Peyer's patch (tissue), 4 donors: ENCODE measurements at regions not wholly inside any gene's neighbourhood (a gene's known extent, or its start where the extent isn't known, plus 50 kb on each side); places are given as distances from the start of the nearest gene placed in this dataset.
"Not testable (repeated sequence)": the region's sequence is repeated elsewhere in the genome, so short reads cannot be mapped to it uniquely, and the experiment has no call there.

Source experiments
- DNase-seq, 3 donors: peaks; one replicate each; pipeline ENCODE4 v3.0.0-alpha.2; 2017 to 2019
- H3K27ac ChIP-seq, 4 donors: fragments of 200-600 bp; sonication (generic); one replicate each; pipeline ENCODE4 v1.5.1; 2016 to 2019
- H3K27me3 ChIP-seq, 2 donors: fragments of 200-600 bp; sonication (generic); one replicate each; pipeline ENCODE4 v1.5.1; 2019
- H3K36me3 ChIP-seq, 3 donors: fragments of 200-600 bp; sonication (generic); one replicate each; pipeline ENCODE4 v1.5.1; 2016 to 2019
- H3K4me1 ChIP-seq, 4 donors: fragments of 200-600 bp; sonication (generic); one replicate each; pipeline ENCODE4 v1.5.1; 2016 to 2019
- H3K4me3 ChIP-seq, 4 donors: fragments of 200-600 bp; sonication (generic); 1 replicate in 3 of 4; 2 replicates in 1 of 4; pipeline ENCODE4 v1.5.1; 2016 to 2019; ENCODE audit warnings: mild to moderate bottlenecking in 1 of 4
- H3K9me3 ChIP-seq, 4 donors: fragments of 200-600 bp; sonication (generic); one replicate each; pipeline ENCODE4 v1.5.1; 2016 to 2019; ENCODE audit warnings: mild to moderate bottlenecking in 1 of 4
- POLR2A ChIP-seq, 2 donors: fragments of 450-650 bp; IDR thresholded peaks; one replicate each; pipeline ENCODE4 v1.5.1; 2017; ENCODE audit warnings: antibody characterized with exemption in 2 of 2, mild to moderate bottlenecking in 2 of 2, moderate library complexity in 2 of 2
- TF ChIP-seq, protein P1 (sequence below), 6 experiments: fragments of 450-650 bp in 4 of 6; fragments of 200-600 bp in 2 of 6; sonication (generic) in 1 of 6; IDR thresholded peaks; one replicate each; pipeline ENCODE4 v1.5.1; 2017 to 2019; ENCODE audit warnings: antibody characterized with exemption in 6 of 6, mild to moderate bottlenecking in 3 of 6, moderate library complexity in 1 of 6

DNA sequence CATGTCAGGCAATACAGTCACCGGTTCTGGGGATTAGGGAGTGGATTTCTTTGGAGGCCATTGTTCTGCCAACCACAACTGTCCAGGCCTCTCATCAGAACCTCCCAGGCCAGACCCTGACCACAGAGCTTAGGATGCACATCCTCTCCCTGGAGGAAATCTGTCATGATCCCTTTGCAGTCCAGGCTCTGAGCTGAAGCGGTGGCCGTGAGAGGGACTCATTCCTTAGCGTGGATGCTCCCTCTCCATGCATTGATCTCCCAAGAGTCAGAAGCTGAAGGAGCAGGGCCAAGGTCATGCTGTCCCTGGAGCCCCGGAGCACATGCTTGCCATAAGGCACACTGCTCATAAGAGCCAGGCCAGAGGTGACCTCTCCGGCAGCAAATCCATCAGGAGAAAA is 181.4 kb downstream of the COPRS start:
- TF ChIP-seq, protein P1, sequence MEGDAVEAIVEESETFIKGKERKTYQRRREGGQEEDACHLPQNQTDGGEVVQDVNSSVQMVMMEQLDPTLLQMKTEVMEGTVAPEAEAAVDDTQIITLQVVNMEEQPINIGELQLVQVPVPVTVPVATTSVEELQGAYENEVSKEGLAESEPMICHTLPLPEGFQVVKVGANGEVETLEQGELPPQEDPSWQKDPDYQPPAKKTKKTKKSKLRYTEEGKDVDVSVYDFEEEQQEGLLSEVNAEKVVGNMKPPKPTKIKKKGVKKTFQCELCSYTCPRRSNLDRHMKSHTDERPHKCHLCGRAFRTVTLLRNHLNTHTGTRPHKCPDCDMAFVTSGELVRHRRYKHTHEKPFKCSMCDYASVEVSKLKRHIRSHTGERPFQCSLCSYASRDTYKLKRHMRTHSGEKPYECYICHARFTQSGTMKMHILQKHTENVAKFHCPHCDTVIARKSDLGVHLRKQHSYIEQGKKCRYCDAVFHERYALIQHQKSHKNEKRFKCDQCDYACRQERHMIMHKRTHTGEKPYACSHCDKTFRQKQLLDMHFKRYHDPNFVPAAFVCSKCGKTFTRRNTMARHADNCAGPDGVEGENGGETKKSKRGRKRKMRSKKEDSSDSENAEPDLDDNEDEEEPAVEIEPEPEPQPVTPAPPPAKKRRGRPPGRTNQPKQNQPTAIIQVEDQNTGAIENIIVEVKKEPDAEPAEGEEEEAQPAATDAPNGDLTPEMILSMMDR (IDR thresholded peaks at IDR 0.05) = no peak
- TF ChIP-seq POLR2A (IDR thresholded peaks at IDR 0.05) = no peak
- Histone ChIP-seq H3K27ac (no peak overlapping the region), H3K36me3 (no peaks in the 10 kb centered on the region), H3K4me1 (no peaks in the 10 kb centered on the region), H3K9me3 (no peaks in the 10 kb centered on the region), H3K27me3 (no peaks in the 10 kb centered on the region), H3K4me3 (no peak overlapping the region)
- no peak for DNase-seq

DNA sequence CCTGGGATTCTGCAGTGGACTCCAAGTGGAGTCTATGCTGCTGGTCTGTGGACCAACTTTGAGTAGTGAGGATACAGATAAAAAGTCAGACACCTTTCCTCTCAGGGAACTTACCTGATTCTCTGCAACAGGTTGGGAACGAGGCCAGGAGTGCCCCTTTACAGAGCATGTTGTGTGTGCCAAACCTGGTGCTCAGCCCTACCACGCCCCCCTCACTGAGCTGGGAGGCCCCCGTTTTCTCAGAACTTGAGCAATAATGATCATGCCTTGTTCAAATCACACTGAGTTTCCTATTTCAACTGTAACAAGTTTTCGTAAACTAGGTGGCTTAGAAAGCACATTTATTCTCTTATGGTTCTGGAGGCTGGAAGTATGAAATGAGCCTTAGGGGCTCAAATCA is 182.0 kb downstream of the COPRS start:
- H3K27me3 ChIP-seq = no peaks in the 10 kb centered on the region
- TF ChIP-seq, protein P1 (IDR thresholded peaks at IDR 0.05) = no peak
- TF ChIP-seq POLR2A (IDR thresholded peaks at IDR 0.05) = no peak
- H3K9me3 ChIP-seq = no peaks in the 10 kb centered on the region
- no peaks in the 10 kb centered on the region for H3K36me3 ChIP-seq
- no peak overlapping the region for H3K4me3 ChIP-seq
- H3K27ac ChIP-seq = no peak overlapping the region
- no peak for DNase-seq
- no peaks in the 10 kb centered on the region for H3K4me1 ChIP-seq

DNA sequence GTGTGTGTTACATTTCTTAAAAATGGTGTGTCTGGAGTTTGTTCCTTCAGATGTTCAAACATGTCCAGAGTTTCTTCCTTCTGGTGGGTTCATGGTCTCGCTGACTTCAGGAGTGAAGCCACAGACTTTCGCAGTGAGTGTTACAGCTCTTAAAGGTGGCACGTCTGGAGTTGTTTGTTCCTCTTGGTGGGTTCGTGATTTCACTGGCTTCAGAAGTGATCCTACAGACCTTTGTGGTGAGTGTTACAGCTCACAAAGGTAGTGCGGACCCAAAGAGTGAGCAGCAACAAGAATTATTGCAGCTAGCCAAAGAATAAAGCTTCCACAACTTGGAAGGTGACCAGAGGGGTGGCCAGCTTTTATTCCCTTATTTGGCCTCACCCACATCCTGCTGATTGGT is 183.7 kb downstream of the COPRS start:
- H3K9me3 ChIP-seq, H3K27ac ChIP-seq, H3K27me3 ChIP-seq, H3K36me3 ChIP-seq, H3K4me3 ChIP-seq, DNase-seq, H3K4me1 ChIP-seq: not testable (repeated sequence)

DNA sequence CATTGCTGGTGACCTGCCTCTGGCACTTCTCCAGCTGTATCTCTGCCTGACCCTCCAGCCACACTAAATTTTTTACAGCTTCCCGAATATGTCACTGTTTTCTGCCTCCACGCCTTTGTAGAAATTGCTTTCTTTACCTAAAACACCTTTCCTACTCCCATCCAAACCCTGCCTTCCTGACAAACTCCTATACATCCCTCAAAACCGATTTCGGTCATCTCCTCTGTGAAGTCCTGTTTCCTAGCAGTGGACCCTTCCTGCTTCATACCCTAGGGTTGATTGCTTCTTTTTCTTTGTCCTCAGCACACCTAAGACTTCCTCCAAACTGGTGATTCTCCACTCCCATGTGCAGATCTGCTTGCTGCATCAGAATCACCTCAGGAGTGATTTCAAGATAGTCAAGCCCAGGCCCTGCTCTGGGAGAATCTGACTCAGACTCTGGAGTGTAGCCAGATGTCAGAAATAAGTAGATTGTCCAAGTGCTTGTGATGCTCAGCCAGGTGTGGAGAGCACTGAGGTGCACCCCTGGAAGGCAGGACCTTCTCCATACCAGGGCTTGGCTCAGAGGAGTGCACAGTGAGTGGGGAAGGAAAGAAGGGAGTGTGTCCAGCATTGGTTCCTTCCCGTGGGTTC is 184.2 kb downstream of the COPRS start:
- no peaks in the 10 kb centered on the region for H3K9me3 ChIP-seq
- DNase-seq = no peak
- H3K4me3 ChIP-seq = no peak overlapping the region
- TF ChIP-seq, protein P1 (IDR thresholded peaks at IDR 0.05) = no peak
- no peak for TF ChIP-seq POLR2A (IDR thresholded peaks at IDR 0.05)
- H3K4me1 ChIP-seq = no peaks in the 10 kb centered on the region
- no peaks in the 10 kb centered on the region for H3K36me3 ChIP-seq
- H3K27me3 ChIP-seq = no peaks in the 10 kb centered on the region
- no peak overlapping the region for H3K27ac ChIP-seq

DNA sequence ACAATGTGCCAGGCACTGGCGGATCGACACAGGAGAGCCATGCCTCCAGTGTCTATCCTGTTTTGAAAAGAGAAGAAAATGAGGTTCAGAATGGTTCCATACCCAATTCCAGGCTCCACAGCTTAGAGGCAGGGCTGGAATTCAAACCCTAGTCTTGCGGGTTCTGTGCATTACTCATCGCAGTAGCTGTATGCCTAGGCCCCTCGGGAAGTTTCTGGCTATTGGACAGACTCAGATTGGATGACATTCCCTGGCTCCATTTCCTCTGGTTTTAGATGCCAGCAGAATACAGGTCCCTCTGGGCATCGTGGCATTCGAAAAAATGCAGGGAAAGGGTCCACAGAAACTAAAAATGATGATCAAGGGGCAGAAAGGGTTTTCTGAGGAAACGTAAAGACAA is 184.7 kb downstream of the COPRS start:
- H3K27me3 ChIP-seq = no peaks in the 10 kb centered on the region
- no peak for TF ChIP-seq POLR2A (IDR thresholded peaks at IDR 0.05)
- TF ChIP-seq, protein P1 (IDR thresholded peaks at IDR 0.05) = no peak
- no peaks in the 10 kb centered on the region for H3K4me1 ChIP-seq
- no peak overlapping the region for H3K27ac ChIP-seq
- H3K36me3 ChIP-seq = no peaks in the 10 kb centered on the region
- DNase-seq = no peak
- H3K9me3 ChIP-seq = no peaks in the 10 kb centered on the region
- H3K4me3 ChIP-seq = no peak overlapping the region

DNA sequence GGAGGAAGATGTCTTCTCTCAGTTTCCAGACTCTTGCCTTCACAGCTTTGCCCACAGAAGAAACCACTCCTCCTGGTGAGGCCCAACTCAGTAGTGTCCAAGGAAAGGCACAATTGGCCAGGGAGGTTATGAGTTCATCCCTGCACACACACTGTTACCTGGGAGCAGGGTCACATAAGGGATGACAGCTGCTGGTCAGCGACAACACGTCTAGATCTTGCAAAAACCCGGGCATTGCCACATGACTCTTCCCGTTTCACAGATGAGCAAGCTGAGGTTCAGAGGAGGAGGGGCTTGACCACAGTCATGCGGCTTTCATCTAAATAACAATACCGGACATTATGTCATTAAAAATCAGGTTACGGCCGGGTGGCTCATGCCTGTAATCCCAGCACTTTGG is 186.0 kb downstream of the COPRS start:
- no peaks in the 10 kb centered on the region for H3K36me3 ChIP-seq

More for the DNA sequence above, 186.0 kb downstream of the COPRS start:
- Histone ChIP-seq H3K9me3 (no peaks in the 10 kb centered on the region), H3K4me1 (no peaks in the 10 kb centered on the region), H3K4me3 (no peak overlapping the region), H3K27ac (no peak overlapping the region), H3K27me3 (no peaks in the 10 kb centered on the region)
- no peak for DNase-seq
- TF ChIP-seq, protein P1 (IDR thresholded peaks at IDR 0.05) = no peak
- TF ChIP-seq POLR2A (IDR thresholded peaks at IDR 0.05) = no peak
